H1 (cell line): ENCODE measurements at regions not wholly inside any gene's neighbourhood (a gene's known extent, or its start where the extent isn't known, plus 50 kb on each side); places are given as distances from the start of the nearest gene placed in this dataset.

ENCODE experiments used
- CTCF ChIA-PET: fragments of 300-600 bp; sonication (Branson Sonifier 250); formaldehyde crosslinking; loops from one replicate; lab custom pipeline; 2021; ENCODE audit not compliant: partially characterized antibody; lab: Charles Lee
- POLR2A ChIA-PET: fragments of 300-600 bp; sonication (Branson Sonifier 250); formaldehyde crosslinking; loops from one replicate; lab custom pipeline; 2021; ENCODE audit warnings: inconsistent platforms; ENCODE audit not compliant: partially characterized antibody; lab: Charles Lee
- DNase-seq, 2 experiments: peaks; one replicate each; pipeline versions ENCODE4 v3.0.0 to v3.0.0-alpha.2; 2010 to 2022; ENCODE audit warnings: low spot score in 2 of 2, low read depth in 1 of 2, mixed read lengths in 1 of 2
- FAIRE-seq: peaks from 2 replicates; lab custom pipeline; 2011; peaks lifted over from hg19 to GRCh38; lab: Jason Lieb, UNC
- H2AFZ ChIP-seq: 2 replicates; pipeline ENCODE4 v1.8.1; 2012; ENCODE audit warnings: low read length, inconsistent platforms
- H2AK5ac ChIP-seq: 2 replicates; pipeline ENCODE4 v1.6.1; 2013; ENCODE audit warnings: low read depth, low read length
- H2BK120ac ChIP-seq: replicated peaks from 2 replicates; pipeline ENCODE3; 2013; ENCODE audit warnings: low read depth, low read length, inconsistent platforms
- H2BK12ac ChIP-seq: 2 replicates; pipeline ENCODE4 v1.6.1; 2013; ENCODE audit warnings: low read depth, low read length
- H2BK15ac ChIP-seq: 2 replicates; pipeline ENCODE4 v1.6.1; 2013; ENCODE audit warnings: low read length
- H2BK20ac ChIP-seq: 2 replicates; pipeline ENCODE4 v1.6.1; 2013; ENCODE audit warnings: low read length
- H2BK5ac ChIP-seq: 2 replicates; pipeline ENCODE4 v1.6.1; 2013; ENCODE audit warnings: low read depth, low read length
- H3K14ac ChIP-seq: 2 replicates; pipeline ENCODE4 v1.6.1; 2013; ENCODE audit warnings: inconsistent platforms; ENCODE audit not compliant: insufficient read length
- H3K18ac ChIP-seq: 2 replicates; pipeline ENCODE4 v1.6.1; 2013; ENCODE audit warnings: low read length; ENCODE audit errors: extremely low read depth
- H3K23ac ChIP-seq: 2 replicates; pipeline ENCODE4 v1.6.1; 2013; ENCODE audit warnings: inconsistent platforms; ENCODE audit not compliant: insufficient read length
- H3K23me2 ChIP-seq: 2 replicates; pipeline ENCODE4 v1.6.1; 2013; ENCODE audit warnings: low read depth, low read length
- H3K27ac ChIP-seq: 2 replicates; pipeline ENCODE4 v1.6.1; 2011; ENCODE audit warnings: low read depth, low read length, inconsistent platforms
- H3K27me3 ChIP-seq, 4 experiments: replicated peaks in 1 of 4; 1 replicate in 1 of 4; 2 replicates in 3 of 4; pipeline versions ENCODE4 v1.6.1 to v1.8.1; 2011 to 2013; ENCODE audit warnings: low read length in 3 of 4, mild to moderate bottlenecking in 3 of 4, inconsistent platforms in 2 of 4, mixed read lengths in 2 of 4, moderate library complexity in 1 of 4; ENCODE audit not compliant: control insufficient read depth in 3 of 4, insufficient read depth in 3 of 4; ENCODE audit errors: extremely low read depth in 1 of 4
- H3K36me3 ChIP-seq, 4 experiments: 2 replicates each; pipeline versions ENCODE4 v1.6.1 to v1.8.1; 2011 to 2013; ENCODE audit warnings: mild to moderate bottlenecking in 4 of 4, low read length in 3 of 4, moderate library complexity in 2 of 4, control low read depth in 1 of 4, inconsistent platforms in 1 of 4; ENCODE audit not compliant: insufficient read depth in 4 of 4, control insufficient read depth in 2 of 4
- H3K4ac ChIP-seq: replicated peaks from 2 replicates; pipeline ENCODE3; 2013; ENCODE audit warnings: low read length, low read depth, mixed read lengths, inconsistent platforms; ENCODE audit not compliant: insufficient read length
- H3K4me1 ChIP-seq, 4 experiments: replicated peaks in 1 of 4; 1 replicate in 1 of 4; 2 replicates in 3 of 4; pipeline versions ENCODE4 v1.6.1 to v1.8.1; 2011 to 2013; ENCODE audit warnings: low read length in 3 of 4, inconsistent platforms in 2 of 4, mixed read lengths in 1 of 4; ENCODE audit not compliant: insufficient read depth in 4 of 4, control insufficient read depth in 3 of 4
- H3K4me2 ChIP-seq, 2 experiments: 2 replicates each; pipeline versions ENCODE4 v1.6.1 to v1.8.1; 2011 to 2013; ENCODE audit warnings: low read depth in 2 of 2, low read length in 2 of 2, control low read depth in 1 of 2, inconsistent platforms in 1 of 2, mild to moderate bottlenecking in 1 of 2; ENCODE audit not compliant: insufficient read depth in 1 of 2
- H3K4me3 ChIP-seq, 4 experiments: fragments of 200-600, 300-600 bp in 1 of 4; sonication (generic), shearing (Covaris generic), sonication (Bioruptor Twin) in 1 of 4; 2 replicates each; pipeline versions ENCODE4 v1.5.1 to v1.8.1; 2011 to 2016; ENCODE audit warnings: low read length in 4 of 4, low read depth in 3 of 4, control low read depth in 2 of 4, inconsistent platforms in 2 of 4, mild to moderate bottlenecking in 2 of 4, mixed read lengths in 1 of 4, moderate library complexity in 1 of 4; ENCODE audit not compliant: insufficient read depth in 2 of 4; ENCODE audit errors: extremely low read depth in 1 of 4
- H3K56ac ChIP-seq: replicated peaks from 2 replicates; pipeline ENCODE3; 2013; ENCODE audit warnings: low read depth, mild to moderate bottlenecking, mixed read lengths, low read length, inconsistent platforms; ENCODE audit not compliant: insufficient read length
- H3K79me1 ChIP-seq: 2 replicates; pipeline ENCODE4 v1.6.1; 2013; ENCODE audit warnings: low read depth, low read length, control low read depth
- H3K79me2 ChIP-seq, 2 experiments: 2 replicates each; pipeline versions ENCODE4 v1.6.1 to v1.8.1; 2012 to 2013; ENCODE audit warnings: low read length in 2 of 2, mild to moderate bottlenecking in 2 of 2, inconsistent platforms in 1 of 2; ENCODE audit not compliant: insufficient read depth in 2 of 2, control insufficient read depth in 1 of 2
- H3K9ac ChIP-seq, 4 experiments: replicated peaks in 1 of 4; 1 replicate in 1 of 4; 2 replicates in 3 of 4; pipeline versions ENCODE4 v1.6.1 to v1.8.1; 2011 to 2013; ENCODE audit warnings: low read depth in 3 of 4, low read length in 3 of 4, control low read depth in 2 of 4, mild to moderate bottlenecking in 2 of 4, moderate library complexity in 2 of 4, inconsistent platforms in 1 of 4; ENCODE audit errors: extremely low read depth in 1 of 4
- H3K9me3 ChIP-seq, 2 experiments: 2 replicates each; pipeline versions ENCODE4 v1.6.1 to v1.8.1; 2012 to 2013; ENCODE audit warnings: mild to moderate bottlenecking in 2 of 2, moderate library complexity in 2 of 2, control low read depth in 1 of 2, inconsistent platforms in 1 of 2, low read depth in 1 of 2, low read length in 1 of 2, mixed read lengths in 1 of 2; ENCODE audit not compliant: insufficient read depth in 2 of 2
- H4K20me1 ChIP-seq, 2 experiments: replicated peaks in 1 of 2; 2 replicates each; pipeline versions ENCODE3 to v1.8.1; 2011 to 2013; ENCODE audit warnings: inconsistent platforms in 2 of 2, low read length in 2 of 2, mild to moderate bottlenecking in 1 of 2; ENCODE audit not compliant: insufficient read depth in 2 of 2, control insufficient read depth in 1 of 2
- H4K5ac ChIP-seq: 2 replicates; pipeline ENCODE4 v1.6.1; 2013; ENCODE audit warnings: low read length, low read depth, mixed read lengths, inconsistent platforms; ENCODE audit not compliant: insufficient read length
- H4K8ac ChIP-seq: 2 replicates; pipeline ENCODE4 v1.8.0; 2013; ENCODE audit warnings: mild to moderate bottlenecking, moderate library complexity, low read length, inconsistent platforms; ENCODE audit not compliant: insufficient read depth; ENCODE audit errors: extremely low read depth
- H4K91ac ChIP-seq: replicated peaks from 2 replicates; pipeline ENCODE3; 2013; ENCODE audit warnings: low read length, mixed read lengths, inconsistent platforms; ENCODE audit not compliant: insufficient read length
- CTBP2 ChIP-seq: IDR thresholded peaks from 2 replicates; pipeline ENCODE4 v1.7.0; 2011; ENCODE audit warnings: borderline replicate concordance, mild to moderate bottlenecking, moderate library complexity, mixed read lengths, low read length; ENCODE audit not compliant: insufficient read depth, insufficient read length
- E2F6 ChIP-seq: IDR thresholded peaks from 2 replicates; pipeline ENCODE4 v1.6.1; 2012; ENCODE audit warnings: inconsistent platforms
- TBP ChIP-seq: IDR thresholded peaks from 2 replicates; pipeline ENCODE4 v1.6.1; 2011; ENCODE audit warnings: low read depth, low read length, improper control_type of control experiment
- WGBS, 2 experiments: shearing (Covaris generic) in 1 of 2; methylation state at CpG; one replicate each; pipeline versions ENCODE4 v1.1.6 to v1.1.7; 2013 to 2015; ENCODE audit warnings: low lambda C conversion rate in 2 of 2, mixed read lengths in 2 of 2, inconsistent platforms in 1 of 2, low coverage in 1 of 2, missing lambda C conversion rate in 1 of 2; ENCODE audit not compliant: insufficient replicate concordance in 2 of 2, insufficient coverage in 1 of 2, insufficient read length in 1 of 2; ENCODE audit errors: extremely low coverage in 1 of 2, missing lambda C conversion rate in 1 of 2; 5-methylcytosine and 5-hydroxymethylcytosine counted together

- Histone ChIP-seq H3K27ac (no peak overlapping the region), H2AK5ac (no peak overlapping the region), H3K27me3 (no peaks in the 10 kb centered on the region), H3K56ac (no peak overlapping the region), H4K20me1 (no peaks in the 10 kb centered on the region), H3K18ac (no peak overlapping the region), H3K4me1 (no peaks in the 10 kb centered on the region), H3K79me2 (no peaks in the 10 kb centered on the region), H2BK12ac (no peak overlapping the region), H3K9me3 (no peaks in the 10 kb centered on the region), H3K9ac (no peak overlapping the region), H2BK15ac (no peak overlapping the region), H3K4me2 (no peak overlapping the region), H3K4ac (no peak overlapping the region), H3K23me2 (no peaks in the 10 kb centered on the region), H4K8ac (no peak overlapping the region), H4K91ac (no peak overlapping the region), H2BK20ac (no peak overlapping the region), H2BK120ac (no peak overlapping the region), H3K36me3 (no peaks in the 10 kb centered on the region), H4K5ac (no peak overlapping the region), H3K14ac (no peak overlapping the region), H3K4me3 (no peak overlapping the region), H2AFZ (no peak overlapping the region), H3K23ac (no peak overlapping the region), H2BK5ac (no peak overlapping the region), H3K79me1 (no peaks in the 10 kb centered on the region)
- POLR2A ChIA-PET: no interaction called here
- TF ChIP-seq E2F6 (no peak), CTBP2 (no peak), TBP (no peak)
- no peak for FAIRE-seq
- DNase-seq: no peak
- 88% methylated on average over 3 of the region's 3 CpGs; no CpG with 5 or more reads in 1 of the 2 experiments for WGBS, 2 experiments
- CTCF ChIA-PET: interaction anchor here (1.0 kb wide), 1 partner anchor 19 kb away, joined by 3 read pairs; no protein-coding TSS in a partner anchor
Measured at GRCh38 chr7:116086547-116087045, 56.0 kb upstream of the TFEC start.
